Liver (tissue), 7 donors: ENCODE measurements at regions not wholly inside any gene's neighbourhood (a gene's known extent, or its start where the extent isn't known, plus 50 kb on each side); places are given as distances from the start of the nearest gene placed in this dataset.

ENCODE experiments used
- DNase-seq: peaks from one replicate; pipeline ENCODE4 v3.0.0-alpha.2; 2017; ENCODE audit warnings: low spot score
- H3K27ac ChIP-seq, 2 donors: one replicate each; pipeline ENCODE4 v1.7.0; 2013; ENCODE audit warnings: inconsistent platforms in 2 of 2, low read length in 2 of 2, control low read depth in 1 of 2, low read depth in 1 of 2, mild to moderate bottlenecking in 1 of 2
- H3K27me3 ChIP-seq, 4 donors: one replicate each; pipeline versions ENCODE4 v1.6.1 to v1.7.0; 2013; ENCODE audit warnings: low read length in 3 of 4, inconsistent platforms in 1 of 4, mild to moderate bottlenecking in 1 of 4, moderate library complexity in 1 of 4; ENCODE audit not compliant: control insufficient read depth in 4 of 4, insufficient read depth in 4 of 4
- H3K36me3 ChIP-seq, 4 donors: one replicate each; pipeline versions ENCODE4 v1.6.1 to v1.7.0; 2013; ENCODE audit warnings: low read length in 3 of 4, mild to moderate bottlenecking in 3 of 4, low read depth in 1 of 4, moderate library complexity in 1 of 4; ENCODE audit not compliant: control insufficient read depth in 4 of 4, insufficient read depth in 3 of 4
- H3K4me1 ChIP-seq, 4 donors: one replicate each; pipeline versions ENCODE4 v1.6.1 to v1.7.0; 2013; ENCODE audit warnings: low read length in 3 of 4, mild to moderate bottlenecking in 3 of 4, moderate library complexity in 1 of 4; ENCODE audit not compliant: control insufficient read depth in 4 of 4, insufficient read depth in 4 of 4
- H3K4me3 ChIP-seq, 3 donors: one replicate each; pipeline versions ENCODE4 v1.6.1 to v1.7.0; 2013; ENCODE audit warnings: low read length in 3 of 3, control low read depth in 1 of 3, low read depth in 1 of 3, mild to moderate bottlenecking in 1 of 3
- H3K9ac ChIP-seq, 2 donors: one replicate each; pipeline ENCODE4 v1.7.0; 2013; ENCODE audit warnings: low read length in 2 of 2, mild to moderate bottlenecking in 2 of 2, moderate library complexity in 2 of 2, control low read depth in 1 of 2, low read depth in 1 of 2
- H3K9me3 ChIP-seq, 4 donors: one replicate each; pipeline versions ENCODE4 v1.6.1 to v1.7.0; 2013; ENCODE audit warnings: low read length in 3 of 4; ENCODE audit not compliant: control insufficient read depth in 4 of 4
- ATF3 ChIP-seq: IDR thresholded peaks from 2 replicates; pipeline ENCODE4 v1.6.1; 2016; ENCODE audit warnings: antibody characterized with exemption
- FOXA1 ChIP-seq: IDR thresholded peaks from 2 replicates; pipeline ENCODE4 v1.6.1; 2016; ENCODE audit warnings: antibody characterized with exemption
- FOXA2 ChIP-seq: IDR thresholded peaks from 2 replicates; pipeline ENCODE4 v1.6.1; 2016; ENCODE audit warnings: antibody characterized with exemption
- HNF4A ChIP-seq, 2 donors: conservative IDR thresholded peaks; 2 replicates each; pipeline ENCODE4 v1.6.1; 2016; ENCODE audit warnings: antibody characterized with exemption in 2 of 2, mild to moderate bottlenecking in 2 of 2
- HNF4G ChIP-seq: IDR thresholded peaks from 2 replicates; pipeline ENCODE4 v1.6.1; 2016; ENCODE audit warnings: antibody characterized with exemption
- JUND ChIP-seq, 2 donors: IDR thresholded peaks; 2 replicates each; pipeline ENCODE4 v1.6.1; 2016; ENCODE audit warnings: antibody characterized with exemption in 2 of 2
- NR2F2 ChIP-seq: IDR thresholded peaks from 2 replicates; pipeline ENCODE4 v1.6.1; 2016; ENCODE audit warnings: antibody characterized with exemption
- RAD21 ChIP-seq, 2 donors: IDR thresholded peaks; 2 replicates each; pipeline ENCODE4 v1.6.1; 2016; ENCODE audit warnings: antibody characterized with exemption in 2 of 2, mild to moderate bottlenecking in 2 of 2
- REST ChIP-seq: IDR thresholded peaks from 2 replicates; pipeline ENCODE4 v1.6.1; 2016; ENCODE audit warnings: antibody characterized with exemption, mild to moderate bottlenecking
- RXRA ChIP-seq, 2 donors: IDR thresholded peaks; 2 replicates each; pipeline ENCODE4 v1.6.1; 2017 to 2018; ENCODE audit warnings: antibody characterized with exemption in 2 of 2, mild to moderate bottlenecking in 1 of 2
- SP1 ChIP-seq: IDR thresholded peaks from 2 replicates; pipeline ENCODE4 v1.6.1; 2018; ENCODE audit warnings: antibody characterized with exemption, mild to moderate bottlenecking
- TAF1 ChIP-seq: conservative IDR thresholded peaks from 2 replicates; pipeline ENCODE4 v1.6.1; 2016; ENCODE audit warnings: antibody characterized with exemption, mild to moderate bottlenecking
- ZBTB33 ChIP-seq: IDR thresholded peaks from 2 replicates; pipeline ENCODE4 v1.6.1; 2016; ENCODE audit warnings: antibody characterized with exemption
- TF ChIP-seq, protein P1 (sequence below): fragments of 150-350 bp; IDR thresholded peaks from 2 replicates; pipeline ENCODE4 v1.5.1; 2017; ENCODE audit warnings: improper control_type of control experiment, low read depth, low read length; ENCODE audit not compliant: missing input control
- donor health status: healthy.
- donor health status: healthy.
- donor health status: healthy.
- donor health status: healthy.

DNA sequence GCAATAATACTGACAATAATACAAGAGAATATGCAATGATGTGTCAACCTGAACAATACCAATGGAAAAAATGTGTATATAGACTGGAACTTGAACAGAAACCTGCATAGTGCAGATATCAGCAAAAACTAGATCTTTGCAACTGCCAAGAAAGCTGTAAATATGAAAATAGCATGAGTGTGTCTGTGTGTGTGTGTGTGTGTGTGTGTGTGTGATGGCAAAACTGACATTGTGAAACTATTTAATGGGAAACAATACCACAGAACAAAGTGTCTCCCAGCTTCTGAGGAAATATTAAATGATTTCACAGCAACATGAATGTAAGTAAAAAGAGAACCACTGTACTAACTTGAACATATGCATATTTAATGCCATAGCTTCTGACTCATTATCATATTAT lies 558.2 kb upstream of the LINC00305 start:
- no peak for DNase-seq
- H3K4me1 ChIP-seq = no peaks in the 10 kb centered on the region

More for the DNA sequence above, 558.2 kb upstream of the LINC00305 start:
- H3K27me3 ChIP-seq = no peaks in the 10 kb centered on the region
- no peak overlapping the region for H3K27ac ChIP-seq
- no peak overlapping the region for H3K9ac ChIP-seq
- no peaks in the 10 kb centered on the region for H3K36me3 ChIP-seq
- no peak for TF ChIP-seq HNF4A (conservative IDR thresholded peaks at IDR 0.05)
- TF ChIP-seq ZBTB33 = no peak
- TF ChIP-seq ATF3 = no peak
- no peak for TF ChIP-seq RXRA (IDR thresholded peaks at IDR 0.05)
- no peak for TF ChIP-seq FOXA1
- no peak for TF ChIP-seq TAF1
- TF ChIP-seq, protein P1, sequence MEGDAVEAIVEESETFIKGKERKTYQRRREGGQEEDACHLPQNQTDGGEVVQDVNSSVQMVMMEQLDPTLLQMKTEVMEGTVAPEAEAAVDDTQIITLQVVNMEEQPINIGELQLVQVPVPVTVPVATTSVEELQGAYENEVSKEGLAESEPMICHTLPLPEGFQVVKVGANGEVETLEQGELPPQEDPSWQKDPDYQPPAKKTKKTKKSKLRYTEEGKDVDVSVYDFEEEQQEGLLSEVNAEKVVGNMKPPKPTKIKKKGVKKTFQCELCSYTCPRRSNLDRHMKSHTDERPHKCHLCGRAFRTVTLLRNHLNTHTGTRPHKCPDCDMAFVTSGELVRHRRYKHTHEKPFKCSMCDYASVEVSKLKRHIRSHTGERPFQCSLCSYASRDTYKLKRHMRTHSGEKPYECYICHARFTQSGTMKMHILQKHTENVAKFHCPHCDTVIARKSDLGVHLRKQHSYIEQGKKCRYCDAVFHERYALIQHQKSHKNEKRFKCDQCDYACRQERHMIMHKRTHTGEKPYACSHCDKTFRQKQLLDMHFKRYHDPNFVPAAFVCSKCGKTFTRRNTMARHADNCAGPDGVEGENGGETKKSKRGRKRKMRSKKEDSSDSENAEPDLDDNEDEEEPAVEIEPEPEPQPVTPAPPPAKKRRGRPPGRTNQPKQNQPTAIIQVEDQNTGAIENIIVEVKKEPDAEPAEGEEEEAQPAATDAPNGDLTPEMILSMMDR = no peak
- no peak for TF ChIP-seq FOXA2
- no peak for TF ChIP-seq HNF4G
- TF ChIP-seq SP1 = no peak
- no peak for TF ChIP-seq NR2F2
- TF ChIP-seq RAD21 (IDR thresholded peaks at IDR 0.05) = no peak
- TF ChIP-seq REST = no peak
- no peak for TF ChIP-seq JUND (IDR thresholded peaks at IDR 0.05)
- no peaks in the 10 kb centered on the region for H3K9me3 ChIP-seq
- no peak overlapping the region for H3K4me3 ChIP-seq
